GM12878 (cell line): ENCODE measurements at regions not wholly inside any gene's neighbourhood (a gene's known extent, or its start where the extent isn't known, plus 50 kb on each side); places are given as distances from the start of the nearest gene placed in this dataset.

Experiments used
- ATF3 ChIP-seq: IDR thresholded peaks from 2 replicates; pipeline ENCODE4 v1.6.1; 2011; ENCODE audit warnings: low read depth, mild to moderate bottlenecking, low read length, moderate library complexity, borderline replicate concordance; ENCODE audit errors: extremely low read depth
- CHD1 ChIP-seq: IDR thresholded peaks from 2 replicates; pipeline ENCODE4 v1.6.1; 2012; ENCODE audit warnings: low read depth, low read length, improper control_type of control experiment
- CHD2 ChIP-seq: IDR thresholded peaks from 2 replicates; pipeline ENCODE4 v1.6.1; 2011; ENCODE audit warnings: low read depth, low read length, improper control_type of control experiment, borderline replicate concordance
- EP300 ChIP-seq, 2 experiments: fragments of 150-350 bp in 1 of 2; IDR thresholded peaks; 2 replicates each; pipeline ENCODE4 v1.6.1; 2011 to 2012; ENCODE audit warnings: low read depth in 2 of 2, low read length in 2 of 2, borderline replicate concordance in 1 of 2, improper control_type of control experiment in 1 of 2, inconsistent platforms in 1 of 2; ENCODE audit not compliant: control insufficient read depth in 1 of 2
- MYC ChIP-seq: IDR thresholded peaks from 2 replicates; pipeline ENCODE4 v1.6.1; 2011; ENCODE audit warnings: mild to moderate bottlenecking, low read length, moderate library complexity, inconsistent platforms; ENCODE audit not compliant: insufficient read depth, insufficient replicate concordance, insufficient read length, severe bottlenecking
- NR2C1 ChIP-seq: fragments of 450-650 bp; IDR thresholded peaks from 2 replicates; pipeline ENCODE4 v1.6.1; 2017; ENCODE audit warnings: antibody characterized with exemption, mild to moderate bottlenecking, moderate library complexity
- NR2F1 ChIP-seq: fragments of 450-650 bp; conservative IDR thresholded peaks from 2 replicates; pipeline ENCODE4 v1.6.1; 2017; ENCODE audit warnings: mild to moderate bottlenecking
- POLR2A ChIP-seq: IDR thresholded peaks from 2 replicates; pipeline ENCODE4 v1.6.1; 2011; ENCODE audit warnings: low read depth, mild to moderate bottlenecking, low read length
- REST ChIP-seq: IDR thresholded peaks from 2 replicates; pipeline ENCODE4 v1.6.1; 2012; ENCODE audit warnings: mild to moderate bottlenecking, low read depth, low read length
- SUPT20H ChIP-seq: IDR thresholded peaks from 2 replicates; pipeline ENCODE4 v1.6.1; 2011; ENCODE audit warnings: low read depth, mild to moderate bottlenecking, low read length, moderate library complexity, borderline replicate concordance; ENCODE audit not compliant: control insufficient read depth
- TAF1 ChIP-seq: IDR thresholded peaks from 2 replicates; pipeline ENCODE4 v1.6.1; 2011; ENCODE audit warnings: mild to moderate bottlenecking, low read depth, low read length, borderline replicate concordance
- USF1 ChIP-seq: IDR thresholded peaks from 2 replicates; pipeline ENCODE4 v1.6.1; 2011; ENCODE audit warnings: borderline replicate concordance, low read depth, mild to moderate bottlenecking, moderate library complexity, mixed read lengths, low read length; ENCODE audit not compliant: insufficient read depth; ENCODE audit errors: extremely low read length
- TF ChIP-seq, protein P1 (sequence below), 3 experiments: IDR thresholded peaks in 2 of 3; conservative IDR thresholded peaks in 1 of 3; 2 replicates each; pipeline ENCODE4 v1.5.1; 2011; ENCODE audit warnings: low read depth in 3 of 3, low read length in 3 of 3, mild to moderate bottlenecking in 3 of 3, control low read depth in 2 of 3, moderate library complexity in 2 of 3, inconsistent platforms in 1 of 3, mixed read lengths in 1 of 3; ENCODE audit not compliant: control insufficient read depth in 2 of 3, insufficient read depth in 1 of 3; ENCODE audit errors: extremely low read depth in 1 of 3
- TF ChIP-seq, protein P2 (sequence below): fragments of 450-650 bp; IDR thresholded peaks from 2 replicates; pipeline ENCODE4 v1.6.1; 2017; ENCODE audit warnings: mild to moderate bottlenecking

DNA sequence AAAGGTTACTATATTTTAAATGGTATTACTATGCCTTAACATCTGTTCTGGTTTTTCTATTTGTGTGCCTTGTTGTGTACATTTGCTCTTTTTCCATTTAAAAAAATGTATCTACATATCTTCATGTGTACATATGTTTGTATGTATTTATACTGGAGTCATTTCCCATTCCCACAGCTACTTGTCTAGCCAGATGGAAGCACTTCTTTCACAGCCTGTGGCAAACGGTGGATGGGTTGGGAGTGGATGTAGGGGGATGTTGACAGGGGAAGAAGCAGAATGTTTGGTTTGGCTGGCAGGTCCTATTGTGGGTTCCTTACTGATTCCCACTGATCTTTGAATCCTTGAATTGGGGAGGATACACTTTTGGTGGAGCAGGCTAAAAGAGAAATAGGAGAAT lies 93.6 kb upstream of the CNTNAP4 start:
- TF ChIP-seq SUPT20H (no peak), USF1 (no peak), MYC (no peak), CHD2 (no peak), TAF1 (no peak), NR2F1 (no peak), POLR2A (no peak), NR2C1 (no peak), ATF3 (no peak), REST (no peak), EP300 (IDR thresholded peaks at IDR 0.05; ENCODE audit: borderline replicate concordance in 1 of 2, control insufficient read depth in 1 of 2, low read depth in 2 of 2, low read length in 2 of 2) (no peak), CHD1 (no peak)
- TF ChIP-seq, protein P1, sequence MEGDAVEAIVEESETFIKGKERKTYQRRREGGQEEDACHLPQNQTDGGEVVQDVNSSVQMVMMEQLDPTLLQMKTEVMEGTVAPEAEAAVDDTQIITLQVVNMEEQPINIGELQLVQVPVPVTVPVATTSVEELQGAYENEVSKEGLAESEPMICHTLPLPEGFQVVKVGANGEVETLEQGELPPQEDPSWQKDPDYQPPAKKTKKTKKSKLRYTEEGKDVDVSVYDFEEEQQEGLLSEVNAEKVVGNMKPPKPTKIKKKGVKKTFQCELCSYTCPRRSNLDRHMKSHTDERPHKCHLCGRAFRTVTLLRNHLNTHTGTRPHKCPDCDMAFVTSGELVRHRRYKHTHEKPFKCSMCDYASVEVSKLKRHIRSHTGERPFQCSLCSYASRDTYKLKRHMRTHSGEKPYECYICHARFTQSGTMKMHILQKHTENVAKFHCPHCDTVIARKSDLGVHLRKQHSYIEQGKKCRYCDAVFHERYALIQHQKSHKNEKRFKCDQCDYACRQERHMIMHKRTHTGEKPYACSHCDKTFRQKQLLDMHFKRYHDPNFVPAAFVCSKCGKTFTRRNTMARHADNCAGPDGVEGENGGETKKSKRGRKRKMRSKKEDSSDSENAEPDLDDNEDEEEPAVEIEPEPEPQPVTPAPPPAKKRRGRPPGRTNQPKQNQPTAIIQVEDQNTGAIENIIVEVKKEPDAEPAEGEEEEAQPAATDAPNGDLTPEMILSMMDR (IDR thresholded peaks at IDR 0.05 in 2 of 3, conservative IDR thresholded peaks at IDR 0.05 in 1 of 3; ENCODE audit: control insufficient read depth in 2 of 3, extremely low read depth in 1 of 3, insufficient read depth in 1 of 3, low read depth in 3 of 3, low read length in 3 of 3), result no peak
- TF ChIP-seq, protein P2, sequence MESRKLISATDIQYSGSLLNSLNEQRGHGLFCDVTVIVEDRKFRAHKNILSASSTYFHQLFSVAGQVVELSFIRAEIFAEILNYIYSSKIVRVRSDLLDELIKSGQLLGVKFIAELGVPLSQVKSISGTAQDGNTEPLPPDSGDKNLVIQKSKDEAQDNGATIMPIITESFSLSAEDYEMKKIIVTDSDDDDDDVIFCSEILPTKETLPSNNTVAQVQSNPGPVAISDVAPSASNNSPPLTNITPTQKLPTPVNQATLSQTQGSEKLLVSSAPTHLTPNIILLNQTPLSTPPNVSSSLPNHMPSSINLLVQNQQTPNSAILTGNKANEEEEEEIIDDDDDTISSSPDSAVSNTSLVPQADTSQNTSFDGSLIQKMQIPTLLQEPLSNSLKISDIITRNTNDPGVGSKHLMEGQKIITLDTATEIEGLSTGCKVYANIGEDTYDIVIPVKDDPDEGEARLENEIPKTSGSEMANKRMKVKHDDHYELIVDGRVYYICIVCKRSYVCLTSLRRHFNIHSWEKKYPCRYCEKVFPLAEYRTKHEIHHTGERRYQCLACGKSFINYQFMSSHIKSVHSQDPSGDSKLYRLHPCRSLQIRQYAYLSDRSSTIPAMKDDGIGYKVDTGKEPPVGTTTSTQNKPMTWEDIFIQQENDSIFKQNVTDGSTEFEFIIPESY, result no peak
